GM12801 (cell line): ENCODE measurements at regions not wholly inside any gene's neighbourhood (a gene's known extent, or its start where the extent isn't known, plus 50 kb on each side); places are given as distances from the start of the nearest gene placed in this dataset.

Experiments used
- TF ChIP-seq, protein P1 (sequence below): IDR thresholded peaks from one replicate; pipeline ENCODE4 v1.5.1; 2011; ENCODE audit warnings: control low read depth; ENCODE audit not compliant: insufficient read length; ENCODE audit errors: extremely low read depth

DNA sequence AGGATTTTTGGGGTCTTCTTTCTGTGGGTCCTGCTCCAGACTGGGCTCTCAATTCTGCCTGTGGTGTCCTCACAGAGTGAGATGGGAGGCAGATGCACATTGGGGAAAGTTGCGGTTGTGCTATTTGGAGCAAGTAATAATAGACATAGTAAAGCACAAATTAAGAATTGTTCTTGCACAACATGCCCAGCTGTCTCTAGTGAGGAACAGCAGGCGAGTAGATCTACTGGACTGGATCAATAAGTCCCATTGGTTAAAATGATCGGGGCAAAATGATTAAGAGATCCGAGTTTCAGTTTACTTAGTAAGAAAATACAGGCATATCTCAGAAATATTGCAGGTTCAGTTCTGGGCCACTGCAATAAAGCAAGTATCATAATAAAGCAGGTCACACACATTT lies 448.3 kb upstream of the PROX1 start:
- TF ChIP-seq, protein P1, sequence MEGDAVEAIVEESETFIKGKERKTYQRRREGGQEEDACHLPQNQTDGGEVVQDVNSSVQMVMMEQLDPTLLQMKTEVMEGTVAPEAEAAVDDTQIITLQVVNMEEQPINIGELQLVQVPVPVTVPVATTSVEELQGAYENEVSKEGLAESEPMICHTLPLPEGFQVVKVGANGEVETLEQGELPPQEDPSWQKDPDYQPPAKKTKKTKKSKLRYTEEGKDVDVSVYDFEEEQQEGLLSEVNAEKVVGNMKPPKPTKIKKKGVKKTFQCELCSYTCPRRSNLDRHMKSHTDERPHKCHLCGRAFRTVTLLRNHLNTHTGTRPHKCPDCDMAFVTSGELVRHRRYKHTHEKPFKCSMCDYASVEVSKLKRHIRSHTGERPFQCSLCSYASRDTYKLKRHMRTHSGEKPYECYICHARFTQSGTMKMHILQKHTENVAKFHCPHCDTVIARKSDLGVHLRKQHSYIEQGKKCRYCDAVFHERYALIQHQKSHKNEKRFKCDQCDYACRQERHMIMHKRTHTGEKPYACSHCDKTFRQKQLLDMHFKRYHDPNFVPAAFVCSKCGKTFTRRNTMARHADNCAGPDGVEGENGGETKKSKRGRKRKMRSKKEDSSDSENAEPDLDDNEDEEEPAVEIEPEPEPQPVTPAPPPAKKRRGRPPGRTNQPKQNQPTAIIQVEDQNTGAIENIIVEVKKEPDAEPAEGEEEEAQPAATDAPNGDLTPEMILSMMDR = no peak

DNA sequence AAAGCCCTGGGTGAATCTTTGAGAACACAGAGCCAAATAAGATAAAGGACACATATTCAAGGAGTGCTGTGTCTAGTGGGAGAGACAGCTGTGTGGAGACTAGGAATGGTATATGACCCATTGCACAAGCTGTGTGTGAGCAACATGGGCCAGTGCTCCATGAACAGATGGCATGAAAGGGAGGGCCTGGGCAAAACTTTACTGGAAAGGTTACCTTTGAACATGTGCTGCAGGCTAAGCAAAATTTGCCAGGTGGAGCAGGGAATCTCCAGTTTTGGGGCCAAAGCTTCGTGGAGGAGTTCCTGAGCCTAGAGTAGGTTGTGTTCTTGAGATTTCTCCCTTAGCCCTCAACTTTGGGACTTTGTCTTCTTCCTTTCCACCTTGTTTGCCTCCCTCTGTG lies 446.1 kb upstream of the PROX1 start:
- TF ChIP-seq, protein P1 = no peak

DNA sequence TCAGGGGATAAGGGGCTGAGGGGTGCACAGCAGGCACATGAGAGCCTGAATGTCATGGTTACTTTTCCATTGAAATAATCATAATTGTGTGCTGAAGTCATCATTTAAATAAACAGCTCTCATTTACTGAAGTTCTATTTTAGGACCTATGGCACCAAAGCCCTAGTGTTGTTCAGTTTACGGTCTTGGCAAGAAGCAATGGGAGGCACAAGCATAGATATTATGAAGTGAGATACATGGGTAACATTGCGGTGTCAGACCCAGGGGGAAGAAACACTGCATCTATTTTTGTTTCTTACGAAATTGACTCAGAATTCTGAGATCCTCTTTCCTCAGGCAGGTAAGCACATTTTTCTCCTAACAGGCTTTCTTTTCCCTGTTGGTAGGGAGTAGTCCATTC lies 437.8 kb upstream of the PROX1 start:
- TF ChIP-seq, protein P1 = no peak

DNA sequence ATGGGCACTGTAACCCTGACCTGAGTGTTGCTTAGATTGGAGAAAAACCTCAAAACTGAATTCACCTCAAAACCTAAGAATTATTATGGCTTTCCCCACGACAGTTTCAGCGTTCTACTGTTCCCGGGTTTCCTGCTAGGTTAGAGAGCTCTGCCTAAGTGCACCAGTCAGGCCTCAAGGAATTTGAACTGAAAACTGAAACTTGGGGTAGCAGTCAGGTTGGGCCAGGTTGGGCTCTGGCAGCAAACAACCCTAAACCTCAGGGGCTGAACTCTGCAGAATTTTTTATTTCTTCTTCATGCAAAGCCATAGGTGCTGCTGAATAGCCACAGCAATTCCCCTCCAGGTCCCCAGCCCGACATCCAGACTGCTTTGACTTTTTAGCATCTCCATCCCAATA lies 437.0 kb upstream of the PROX1 start:
- TF ChIP-seq, protein P1 = no peak

DNA sequence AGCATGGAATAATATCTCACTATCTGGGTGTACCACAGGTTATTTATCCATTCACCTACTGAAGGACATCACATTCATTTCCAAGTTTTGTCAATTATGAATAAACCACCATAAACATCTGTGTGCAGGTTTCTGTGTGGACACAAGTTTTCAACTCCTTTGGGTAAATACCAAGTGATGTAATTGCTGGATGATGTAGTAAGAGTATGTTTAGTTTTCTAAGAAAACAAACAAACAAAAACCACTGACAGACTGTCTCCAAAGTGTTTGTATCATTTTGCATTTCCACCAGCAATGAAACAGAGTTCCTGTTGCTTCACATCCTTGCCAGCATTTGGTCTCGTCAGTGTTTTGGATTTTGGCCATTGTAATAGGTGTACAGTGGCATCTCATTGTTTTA lies 435.7 kb upstream of the PROX1 start:
- TF ChIP-seq, protein P1 = no peak

DNA sequence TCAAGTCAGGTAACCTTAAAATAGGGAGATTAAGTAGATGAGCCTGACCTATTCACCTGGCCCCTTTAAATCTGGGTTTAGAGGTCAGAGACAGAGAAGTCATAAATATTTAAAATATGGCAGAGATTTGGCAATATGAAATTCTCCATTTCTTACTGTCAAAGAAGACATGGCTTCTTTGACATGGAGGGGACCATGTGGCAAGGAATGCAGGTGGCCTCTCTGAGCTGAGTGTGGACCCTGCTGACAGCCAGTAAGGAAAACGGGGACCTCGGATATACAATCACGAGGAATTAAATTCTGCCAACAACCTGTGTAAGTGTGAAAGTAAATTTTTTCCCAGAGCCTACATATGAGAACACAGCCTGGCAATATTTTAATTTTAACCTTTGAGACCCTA lies 427.5 kb upstream of the PROX1 start:
- TF ChIP-seq, protein P1 = no peak

DNA sequence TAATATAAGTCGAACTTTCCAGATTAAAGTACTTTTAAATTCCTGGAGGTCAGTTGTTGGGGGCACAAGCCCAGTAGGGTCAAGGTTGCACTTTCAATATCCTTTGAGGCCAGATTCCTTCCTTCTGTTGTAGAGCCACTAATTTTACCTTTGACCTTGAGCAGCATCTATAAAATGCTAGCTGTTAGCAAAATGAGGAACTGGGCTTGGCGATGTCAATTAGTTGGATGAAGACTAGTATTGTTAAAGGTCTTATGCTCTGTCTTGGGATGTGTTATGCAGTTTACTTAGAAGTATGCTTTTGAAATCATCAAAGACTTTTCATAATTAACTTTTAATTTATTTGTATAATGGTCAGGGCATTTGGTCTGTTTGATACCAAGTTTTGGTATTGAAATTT lies 425.9 kb upstream of the PROX1 start:
- TF ChIP-seq, protein P1 = no peak

DNA sequence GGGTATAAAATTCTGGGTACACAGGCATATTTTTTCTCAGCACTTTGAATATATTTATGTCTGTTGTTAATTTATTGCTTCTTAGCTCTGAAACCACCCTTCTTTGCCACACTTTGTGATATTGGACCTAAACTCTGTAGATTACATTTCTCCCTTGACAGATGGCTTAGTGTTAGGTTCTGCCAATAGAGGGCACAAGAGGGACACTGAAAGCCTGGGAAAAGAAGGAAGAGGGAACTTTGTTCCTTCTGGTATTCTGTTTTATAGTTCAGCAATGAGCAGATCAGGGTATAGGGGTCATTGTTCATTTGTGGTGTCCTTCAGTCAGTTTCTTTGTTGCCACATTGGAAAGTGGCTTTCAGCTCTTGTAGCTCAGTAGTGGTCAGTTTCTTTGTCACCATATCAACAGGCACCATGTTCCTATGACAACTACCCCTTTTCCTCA lies 423.5 kb upstream of the PROX1 start:
- TF ChIP-seq, protein P1 = no peak
